CD4-positive, alpha-beta T cell (primary cell): ENCODE measurements at regions not wholly inside any gene's neighbourhood (a gene's known extent, or its start where the extent isn't known, plus 50 kb on each side); places are given as distances from the start of the nearest gene placed in this dataset.
"Not testable (repeated sequence)": the region's sequence is repeated elsewhere in the genome, so short reads cannot be mapped to it uniquely, and the experiment has no call there.

Source experiments
- ATAC-seq: fragments of 200-7000 bp; cut with Tn5 transposase; one replicate; pipeline ENCODE4 v1.10.0; 2022; ENCODE audit warnings: mild to moderate bottlenecking; ENCODE audit not compliant: poor library complexity
- CTCF ChIA-PET: fragments of 350-600 bp; sonication (Branson Sonifier 250); formaldehyde crosslinking; loops from one replicate; lab custom pipeline; 2021; ENCODE audit warnings: antibody characterized with exemption, inconsistent platforms; lab: Charles Lee
- POLR2A ChIA-PET: fragments of 350-600 bp; sonication (Branson Sonifier 250); formaldehyde crosslinking; loops from one replicate; lab custom pipeline; 2021; ENCODE audit warnings: antibody characterized with exemption, inconsistent platforms; lab: Charles Lee
- DNase-seq, 14 experiments: peaks; one replicate each; pipeline ENCODE4 v3.0.0-alpha.2; 2013 to 2020; ENCODE audit warnings: mixed read lengths in 2 of 14
- H3K27ac ChIP-seq, 2 donors: one replicate each; pipeline versions ENCODE4 v1.5.1 to v1.7.0; 2013; ENCODE audit warnings: low read length in 2 of 2, low read depth in 1 of 2, mild to moderate bottlenecking in 1 of 2
- H3K27me3 ChIP-seq, 2 experiments: 1 replicate in 1 of 2; 2 replicates in 1 of 2; pipeline versions ENCODE4 v1.6.1 to v1.7.0; 2013; ENCODE audit warnings: low read length in 2 of 2, control low read depth in 1 of 2, mild to moderate bottlenecking in 1 of 2, moderate library complexity in 1 of 2; ENCODE audit not compliant: insufficient read depth in 2 of 2, control insufficient read depth in 1 of 2
- H3K36me3 ChIP-seq: one replicate; pipeline ENCODE4 v1.6.1; 2013; ENCODE audit warnings: low read length, control low read depth; ENCODE audit not compliant: insufficient read depth
- H3K4me1 ChIP-seq: one replicate; pipeline ENCODE4 v1.6.1; 2013; ENCODE audit warnings: low read length, control low read depth; ENCODE audit not compliant: insufficient read depth
- H3K4me3 ChIP-seq: one replicate; pipeline ENCODE4 v1.5.1; 2013; ENCODE audit warnings: mild to moderate bottlenecking, low read length, moderate library complexity
- H3K9me3 ChIP-seq, 2 experiments: 1 replicate in 1 of 2; 2 replicates in 1 of 2; pipeline versions ENCODE4 v1.6.1 to v1.7.0; 2013; ENCODE audit warnings: low read length in 2 of 2, mild to moderate bottlenecking in 2 of 2, control low read depth in 1 of 2, moderate library complexity in 1 of 2; ENCODE audit not compliant: control insufficient read depth in 1 of 2, insufficient read depth in 1 of 2
- H3K27ac Mint-ChIP-seq: one replicate; pipeline ENCODE4 v1.8.0; 2020; ENCODE audit warnings: mixed read lengths
- H3K27me3 Mint-ChIP-seq: one replicate; pipeline ENCODE4 v1.8.0; 2021; ENCODE audit warnings: mixed read lengths
- H3K36me3 Mint-ChIP-seq: one replicate; pipeline ENCODE4 v1.8.0; 2021; ENCODE audit warnings: low read depth, mixed read lengths
- H3K4me1 Mint-ChIP-seq: one replicate; pipeline ENCODE4 v1.8.0; 2021; ENCODE audit warnings: low read depth, mixed read lengths
- H3K4me3 Mint-ChIP-seq: one replicate; pipeline ENCODE4 v1.8.0; 2020; ENCODE audit warnings: mild to moderate bottlenecking, mixed read lengths
- H3K9me3 Mint-ChIP-seq: one replicate; pipeline ENCODE4 v1.8.0; 2020; ENCODE audit warnings: mixed read lengths
- intact Hi-C, 2 experiments: fragments of 100-400 bp; cut with DNase I in 1 of 2; cut with micrococcal nuclease in 1 of 2; formaldehyde crosslinking; loops; one replicate each; pipeline versions ENCODE4 v1.15.1 to v1.9.0; 2023 to 2025; cut with DNase I, micrococcal nuclease
- TF ChIP-seq, protein P1 (sequence below): fragments of 200-600 bp; IDR thresholded peaks from one replicate; pipeline ENCODE4 v1.8.0; 2022; ENCODE audit warnings: antibody characterized with exemption, mild to moderate bottlenecking

DNA sequence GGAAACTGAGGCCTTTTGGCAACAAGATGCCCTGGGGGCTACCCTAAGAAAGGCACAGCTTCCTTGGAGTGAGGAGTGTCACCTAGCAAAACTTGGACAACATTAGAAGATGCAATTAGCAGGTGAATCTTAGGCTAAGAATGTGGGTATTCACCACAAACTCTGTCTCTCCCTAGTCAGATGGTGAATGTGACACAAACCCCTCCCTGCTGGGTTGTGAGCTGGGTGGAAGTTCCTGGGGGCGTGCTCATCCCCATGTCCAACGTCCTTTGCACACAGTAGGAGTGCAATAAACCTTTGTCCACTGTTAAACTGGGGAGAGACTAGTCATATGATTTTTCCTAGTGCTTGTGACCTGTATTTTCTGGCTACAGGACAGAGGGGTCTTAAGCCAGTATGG lies 67.1 kb upstream of the SH3GL3 start:
- Mint-ChIP-seq H3K27me3 (peaks cover 46% of the 10 kb centered on the region), H3K27ac (no peak overlapping the region), H3K9me3 (no peaks in the 10 kb centered on the region), H3K36me3 (no peaks in the 10 kb centered on the region), H3K4me1 (no peaks in the 10 kb centered on the region), H3K4me3 (no peak overlapping the region)
- Histone ChIP-seq H3K36me3 (no peaks in the 10 kb centered on the region), H3K27ac (no peak overlapping the region), H3K27me3 (peaks cover 24 to 39% of the 10 kb centered on the region in 2 experiments), H3K4me3 (no peak overlapping the region), H3K9me3 (peaks cover 0 to 9% of the 10 kb centered on the region in 2 experiments), H3K4me1 (no peaks in the 10 kb centered on the region)
- DNase-seq (no peak), ATAC-seq (no peak)
- TF ChIP-seq, protein P1, sequence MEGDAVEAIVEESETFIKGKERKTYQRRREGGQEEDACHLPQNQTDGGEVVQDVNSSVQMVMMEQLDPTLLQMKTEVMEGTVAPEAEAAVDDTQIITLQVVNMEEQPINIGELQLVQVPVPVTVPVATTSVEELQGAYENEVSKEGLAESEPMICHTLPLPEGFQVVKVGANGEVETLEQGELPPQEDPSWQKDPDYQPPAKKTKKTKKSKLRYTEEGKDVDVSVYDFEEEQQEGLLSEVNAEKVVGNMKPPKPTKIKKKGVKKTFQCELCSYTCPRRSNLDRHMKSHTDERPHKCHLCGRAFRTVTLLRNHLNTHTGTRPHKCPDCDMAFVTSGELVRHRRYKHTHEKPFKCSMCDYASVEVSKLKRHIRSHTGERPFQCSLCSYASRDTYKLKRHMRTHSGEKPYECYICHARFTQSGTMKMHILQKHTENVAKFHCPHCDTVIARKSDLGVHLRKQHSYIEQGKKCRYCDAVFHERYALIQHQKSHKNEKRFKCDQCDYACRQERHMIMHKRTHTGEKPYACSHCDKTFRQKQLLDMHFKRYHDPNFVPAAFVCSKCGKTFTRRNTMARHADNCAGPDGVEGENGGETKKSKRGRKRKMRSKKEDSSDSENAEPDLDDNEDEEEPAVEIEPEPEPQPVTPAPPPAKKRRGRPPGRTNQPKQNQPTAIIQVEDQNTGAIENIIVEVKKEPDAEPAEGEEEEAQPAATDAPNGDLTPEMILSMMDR = no peak
- ChIA-PET CTCF (no interaction called here), POLR2A (no interaction called here)
- intact Hi-C loops = no loop called here

- ATAC-seq = no peak
- H3K27me3 ChIP-seq = peaks cover 24 to 39% of the 10 kb centered on the region in 2 experiments
- CTCF ChIA-PET = no interaction called here
These were observed 66.5 kb upstream of the SH3GL3 start for GRCh38 chr15:83380682-83381081.

DNA sequence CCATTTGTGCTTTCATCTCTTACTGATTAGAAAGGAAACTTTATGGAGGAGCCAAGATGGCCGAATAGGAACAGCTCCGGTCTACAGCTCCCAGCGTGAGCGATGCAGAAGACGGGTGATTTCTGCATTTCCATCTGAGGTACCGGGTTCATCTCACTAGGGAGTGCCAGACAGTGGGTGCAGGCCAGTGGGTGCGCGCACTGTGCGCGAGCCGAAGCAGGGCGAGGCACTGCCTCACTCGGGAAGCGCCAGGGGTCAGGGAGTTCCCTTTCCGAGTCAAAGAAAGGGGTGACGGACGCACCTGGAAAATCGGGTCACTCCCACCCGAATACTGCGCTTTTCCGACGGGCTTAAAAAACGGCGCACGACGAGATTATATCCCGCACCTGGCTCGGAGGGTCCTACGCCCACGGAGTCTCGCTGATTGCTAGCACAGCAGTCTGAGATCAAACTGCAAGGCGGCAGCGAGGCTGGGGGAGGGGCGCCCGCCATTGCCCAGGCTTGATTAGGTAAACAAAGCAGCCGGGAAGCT lies 63.5 kb upstream of the SH3GL3 start:
- DNase-seq, H3K9me3 Mint-ChIP-seq, H3K4me1 ChIP-seq, H3K4me3 ChIP-seq, intact Hi-C loops, H3K36me3 Mint-ChIP-seq, H3K9me3 ChIP-seq, H3K4me1 Mint-ChIP-seq, CTCF ChIA-PET, H3K36me3 ChIP-seq, ATAC-seq, POLR2A ChIA-PET, H3K27ac Mint-ChIP-seq, H3K27ac ChIP-seq, H3K4me3 Mint-ChIP-seq: not testable (repeated sequence)
- H3K27me3 ChIP-seq = peaks cover 11 to 22% of the 10 kb centered on the region in 2 experiments
- H3K27me3 Mint-ChIP-seq = peaks cover 16% of the 10 kb centered on the region

More at GRCh38 chr15:83380682-83381081, 66.5 kb upstream of the SH3GL3 start:
- no peaks in the 10 kb centered on the region for H3K36me3 ChIP-seq
- no peaks in the 10 kb centered on the region for H3K4me1 Mint-ChIP-seq
- H3K27ac Mint-ChIP-seq = no peak overlapping the region
- H3K27ac ChIP-seq = no peak overlapping the region
- no peak overlapping the region for H3K4me3 Mint-ChIP-seq
- H3K27me3 Mint-ChIP-seq = peaks cover 40% of the 10 kb centered on the region
- DNase-seq = peak in 4 of 14 experiments; percentile 2 to 17 (median 4)
- H3K4me1 ChIP-seq = no peaks in the 10 kb centered on the region
- no peak overlapping the region for H3K4me3 ChIP-seq
- peaks cover 0 to 9% of the 10 kb centered on the region in 2 experiments for H3K9me3 ChIP-seq
- TF ChIP-seq, protein P1 = no peak
- H3K9me3 Mint-ChIP-seq = no peaks in the 10 kb centered on the region
- intact Hi-C loops = no loop called here
- no peaks in the 10 kb centered on the region for H3K36me3 Mint-ChIP-seq
- POLR2A ChIA-PET = no interaction called here

- intact Hi-C loops = no loop called here
- ATAC-seq = no peak
- CTCF ChIA-PET = no interaction called here
- Mint-ChIP-seq H3K9me3 (no peaks in the 10 kb centered on the region), H3K4me3 (no peak overlapping the region), H3K4me1 (no peaks in the 10 kb centered on the region), H3K27me3 (peaks cover 38% of the 10 kb centered on the region), H3K27ac (no peak overlapping the region), H3K36me3 (no peaks in the 10 kb centered on the region)
- Histone ChIP-seq H3K9me3 (no peaks in the 10 kb centered on the region), H3K36me3 (no peaks in the 10 kb centered on the region), H3K27me3 (peaks cover 6 to 7% of the 10 kb centered on the region in 2 experiments), H3K27ac (no peak overlapping the region), H3K4me3 (no peak overlapping the region), H3K4me1 (no peaks in the 10 kb centered on the region)
- TF ChIP-seq, protein P1 = no peak
- POLR2A ChIA-PET = no interaction called here
- no peak for DNase-seq
These were observed 51.0 kb upstream of the SH3GL3 start for GRCh38 chr15:83396101-83396500.
